Activated CD8-positive, alpha-beta T cell treated with anti-CD3 and anti-CD28 coated beads for 36 hours (primary cell): ENCODE measurements at regions not wholly inside any gene's neighbourhood (a gene's known extent, or its start where the extent isn't known, plus 50 kb on each side); places are given as distances from the start of the nearest gene placed in this dataset.
"Not testable (repeated sequence)": the region's sequence is repeated elsewhere in the genome, so short reads cannot be mapped to it uniquely, and the experiment has no call there.

Source experiments
- ATAC-seq: fragments of 200-7000 bp; cut with Tn5 transposase; one replicate; pipeline ENCODE4 v1.10.0; 2021; ENCODE audit warnings: mild to moderate bottlenecking, moderate library complexity
- CTCF ChIA-PET: fragments of 350-600 bp; sonication (Branson Sonifier 250); formaldehyde crosslinking; loops from one replicate; lab custom pipeline; 2021; ENCODE audit warnings: antibody characterized with exemption; lab: Charles Lee
- POLR2A ChIA-PET: fragments of 350-600 bp; sonication (Branson Sonifier 250); formaldehyde crosslinking; loops from one replicate; lab custom pipeline; 2021; ENCODE audit warnings: antibody characterized with exemption; lab: Charles Lee
- DNase-seq: peaks from one replicate; pipeline ENCODE4 v3.0.0-alpha.2; 2020
- H3K27ac Mint-ChIP-seq: one replicate; pipeline ENCODE4 v1.8.0; 2021; ENCODE audit warnings: mild to moderate bottlenecking, mixed read lengths
- H3K27me3 Mint-ChIP-seq: one replicate; pipeline ENCODE4 v1.8.0; 2021; ENCODE audit warnings: mixed read lengths
- H3K36me3 Mint-ChIP-seq: one replicate; pipeline ENCODE4 v1.8.0; 2021; ENCODE audit warnings: low read depth, mixed read lengths
- H3K4me1 Mint-ChIP-seq: one replicate; pipeline ENCODE4 v1.8.0; 2021; ENCODE audit warnings: low read depth, mixed read lengths
- H3K4me3 Mint-ChIP-seq: one replicate; pipeline ENCODE4 v1.8.0; 2021; ENCODE audit warnings: mild to moderate bottlenecking, moderate library complexity, mixed read lengths
- H3K9me3 Mint-ChIP-seq: one replicate; pipeline ENCODE4 v1.8.0; 2021; ENCODE audit warnings: mixed read lengths
- intact Hi-C: fragments of 100-400 bp; cut with micrococcal nuclease; formaldehyde crosslinking; loops from one replicate; pipeline ENCODE4 v1.10.0; 2022
- TF ChIP-seq, protein P1 (sequence below): fragments of 200-600 bp; IDR thresholded peaks from one replicate; pipeline ENCODE4 v1.8.0; 2022; ENCODE audit warnings: antibody characterized with exemption, mild to moderate bottlenecking

DNA sequence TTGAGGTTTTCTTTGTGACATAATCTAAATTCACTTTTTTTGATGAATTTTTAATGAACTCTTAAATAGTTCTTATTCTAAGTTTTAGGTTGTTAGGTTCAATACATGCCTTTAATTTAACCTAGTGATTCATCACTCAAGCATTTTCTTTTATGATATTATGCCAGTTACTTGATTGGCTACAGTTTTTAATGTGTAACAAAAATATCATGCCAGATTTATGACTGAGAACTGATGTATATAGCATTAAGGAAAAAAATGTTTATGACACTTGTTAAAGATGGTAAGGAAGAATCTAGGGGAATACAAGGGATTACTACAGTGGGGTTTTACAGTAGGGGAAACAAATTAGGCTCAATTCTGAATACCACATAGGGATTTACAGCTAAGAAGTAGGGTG lies 103.1 kb downstream of the VGLL3 start:
- DNase-seq (no peak), ATAC-seq (no peak)
- intact Hi-C loops = no loop called here
- no peaks in the 10 kb centered on the region for H3K36me3 Mint-ChIP-seq
- CTCF ChIA-PET = no interaction called here
- H3K4me1 Mint-ChIP-seq = no peaks in the 10 kb centered on the region
- TF ChIP-seq, protein P1, sequence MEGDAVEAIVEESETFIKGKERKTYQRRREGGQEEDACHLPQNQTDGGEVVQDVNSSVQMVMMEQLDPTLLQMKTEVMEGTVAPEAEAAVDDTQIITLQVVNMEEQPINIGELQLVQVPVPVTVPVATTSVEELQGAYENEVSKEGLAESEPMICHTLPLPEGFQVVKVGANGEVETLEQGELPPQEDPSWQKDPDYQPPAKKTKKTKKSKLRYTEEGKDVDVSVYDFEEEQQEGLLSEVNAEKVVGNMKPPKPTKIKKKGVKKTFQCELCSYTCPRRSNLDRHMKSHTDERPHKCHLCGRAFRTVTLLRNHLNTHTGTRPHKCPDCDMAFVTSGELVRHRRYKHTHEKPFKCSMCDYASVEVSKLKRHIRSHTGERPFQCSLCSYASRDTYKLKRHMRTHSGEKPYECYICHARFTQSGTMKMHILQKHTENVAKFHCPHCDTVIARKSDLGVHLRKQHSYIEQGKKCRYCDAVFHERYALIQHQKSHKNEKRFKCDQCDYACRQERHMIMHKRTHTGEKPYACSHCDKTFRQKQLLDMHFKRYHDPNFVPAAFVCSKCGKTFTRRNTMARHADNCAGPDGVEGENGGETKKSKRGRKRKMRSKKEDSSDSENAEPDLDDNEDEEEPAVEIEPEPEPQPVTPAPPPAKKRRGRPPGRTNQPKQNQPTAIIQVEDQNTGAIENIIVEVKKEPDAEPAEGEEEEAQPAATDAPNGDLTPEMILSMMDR = no peak
- peaks cover 2% of the 10 kb centered on the region for H3K9me3 Mint-ChIP-seq
- POLR2A ChIA-PET = no interaction called here
- H3K27me3 Mint-ChIP-seq = no peaks in the 10 kb centered on the region
- H3K4me3 Mint-ChIP-seq = no peak overlapping the region
- no peak overlapping the region for H3K27ac Mint-ChIP-seq

DNA sequence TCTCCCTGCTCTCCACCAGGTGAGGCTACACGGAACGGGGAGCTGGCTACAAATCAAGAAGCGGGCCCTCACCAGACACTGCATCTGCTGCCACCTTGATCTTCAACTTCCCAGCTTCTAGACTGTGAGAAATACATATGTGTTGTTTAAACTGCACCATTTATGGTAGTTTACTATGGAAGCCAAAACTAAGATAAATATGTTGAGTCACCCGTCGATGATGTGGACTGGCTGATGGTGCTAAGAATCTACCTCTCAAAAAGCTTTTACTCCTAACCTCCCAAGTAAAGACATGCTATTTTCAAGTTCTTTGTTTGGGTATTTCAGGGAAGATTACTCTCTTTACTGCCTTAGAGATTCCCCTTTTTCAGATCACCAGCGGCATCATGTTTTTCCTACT lies 110.9 kb downstream of the VGLL3 start:
- no peak overlapping the region for H3K27ac Mint-ChIP-seq
- H3K4me1 Mint-ChIP-seq = no peaks in the 10 kb centered on the region
- ChIA-PET CTCF (no interaction called here), POLR2A (no interaction called here)
- no peaks in the 10 kb centered on the region for H3K36me3 Mint-ChIP-seq
- ATAC-seq = no peak
- H3K9me3 Mint-ChIP-seq = no peaks in the 10 kb centered on the region
- intact Hi-C loops = no loop called here
- no peak overlapping the region for H3K4me3 Mint-ChIP-seq
- DNase-seq = no peak
- TF ChIP-seq, protein P1 = no peak
- no peaks in the 10 kb centered on the region for H3K27me3 Mint-ChIP-seq

DNA sequence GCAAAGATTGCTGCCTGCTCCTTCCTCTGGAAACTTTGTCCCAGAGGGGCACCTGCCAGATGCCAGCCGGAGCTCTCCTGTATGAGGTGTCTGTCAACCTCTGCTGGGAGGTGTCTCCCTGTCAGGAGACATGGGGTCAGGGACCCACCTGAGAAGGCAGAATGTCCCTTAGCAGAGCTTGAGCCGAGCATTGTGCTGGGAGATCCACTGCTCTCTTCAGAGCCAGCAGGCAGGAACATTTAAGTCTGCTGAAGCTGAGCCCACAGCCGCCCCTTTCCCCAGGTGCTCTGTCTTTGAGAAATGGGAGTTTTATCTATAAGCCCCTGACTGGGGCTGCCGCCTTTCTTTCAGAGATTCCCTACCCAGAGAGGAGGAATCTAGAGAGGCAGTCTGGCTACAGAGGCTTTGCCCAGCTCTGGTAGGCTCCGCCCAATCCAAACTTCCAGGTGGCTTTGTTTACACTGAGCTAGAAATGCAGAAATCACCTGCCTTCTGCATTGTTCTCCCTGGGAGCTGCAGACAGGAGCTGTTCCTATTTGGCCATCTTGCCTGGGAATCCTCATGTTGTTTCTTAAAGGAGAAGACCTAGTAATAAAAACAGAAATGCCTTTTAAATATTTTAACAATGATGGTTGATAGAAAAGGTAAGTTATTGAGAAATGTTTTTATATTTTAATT lies 114.3 kb downstream of the VGLL3 start:
- intact Hi-C loops, H3K27me3 Mint-ChIP-seq, POLR2A ChIA-PET, H3K4me3 Mint-ChIP-seq, DNase-seq, CTCF ChIA-PET, H3K36me3 Mint-ChIP-seq, H3K4me1 Mint-ChIP-seq, H3K9me3 Mint-ChIP-seq, ATAC-seq, H3K27ac Mint-ChIP-seq: not testable (repeated sequence)

DNA sequence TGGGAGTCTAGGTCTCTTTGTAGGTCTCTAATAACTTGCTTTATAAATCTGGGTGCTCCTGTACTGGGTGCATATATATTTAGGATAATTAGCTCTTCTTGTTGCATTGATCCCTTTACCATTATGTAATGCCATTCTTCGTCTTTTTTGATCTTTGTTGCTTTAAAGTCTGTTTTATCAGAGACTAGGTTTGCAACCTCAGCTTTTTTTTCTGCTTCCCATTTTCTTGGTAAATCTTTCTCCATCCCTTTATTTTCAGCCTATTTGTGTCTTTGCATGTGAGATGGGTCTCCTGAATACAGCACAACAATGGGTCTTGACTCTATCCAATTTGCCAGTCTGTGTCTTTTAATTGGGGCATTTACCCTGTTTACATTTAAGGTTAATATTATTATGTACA lies 116.2 kb downstream of the VGLL3 start:
- H3K9me3 Mint-ChIP-seq, H3K4me1 Mint-ChIP-seq, ATAC-seq, POLR2A ChIA-PET, intact Hi-C loops, H3K27ac Mint-ChIP-seq, H3K4me3 Mint-ChIP-seq, DNase-seq, H3K27me3 Mint-ChIP-seq, CTCF ChIA-PET, H3K36me3 Mint-ChIP-seq: not testable (repeated sequence)

DNA sequence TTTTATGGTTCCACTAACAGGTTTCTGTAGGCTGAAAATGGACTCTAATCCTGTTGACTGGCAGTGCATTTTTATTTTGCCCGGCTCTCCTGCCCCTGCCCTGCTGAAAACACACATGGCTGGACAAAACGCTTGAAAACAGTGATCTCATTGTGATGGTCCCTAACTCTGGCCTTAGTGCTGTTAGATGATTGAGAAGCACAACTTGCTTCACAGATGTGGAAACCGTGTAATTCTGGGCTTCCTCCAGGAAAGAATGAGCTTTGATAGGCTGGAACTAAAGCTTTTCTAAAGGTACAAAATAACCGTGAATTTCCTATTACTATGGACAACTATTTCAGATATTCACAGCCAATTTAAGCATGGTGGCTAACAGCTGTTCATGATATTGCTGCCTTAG lies 121.4 kb downstream of the VGLL3 start:
- no peaks in the 10 kb centered on the region for H3K9me3 Mint-ChIP-seq
- H3K27me3 Mint-ChIP-seq = no peaks in the 10 kb centered on the region
- TF ChIP-seq, protein P1 = no peak
- no peak overlapping the region for H3K4me3 Mint-ChIP-seq
- H3K4me1 Mint-ChIP-seq = no peaks in the 10 kb centered on the region
- no peaks in the 10 kb centered on the region for H3K36me3 Mint-ChIP-seq
- ATAC-seq = no peak
- CTCF ChIA-PET = no interaction called here
- no peak for DNase-seq
- no peak overlapping the region for H3K27ac Mint-ChIP-seq
- POLR2A ChIA-PET = no interaction called here
- intact Hi-C loops = no loop called here

DNA sequence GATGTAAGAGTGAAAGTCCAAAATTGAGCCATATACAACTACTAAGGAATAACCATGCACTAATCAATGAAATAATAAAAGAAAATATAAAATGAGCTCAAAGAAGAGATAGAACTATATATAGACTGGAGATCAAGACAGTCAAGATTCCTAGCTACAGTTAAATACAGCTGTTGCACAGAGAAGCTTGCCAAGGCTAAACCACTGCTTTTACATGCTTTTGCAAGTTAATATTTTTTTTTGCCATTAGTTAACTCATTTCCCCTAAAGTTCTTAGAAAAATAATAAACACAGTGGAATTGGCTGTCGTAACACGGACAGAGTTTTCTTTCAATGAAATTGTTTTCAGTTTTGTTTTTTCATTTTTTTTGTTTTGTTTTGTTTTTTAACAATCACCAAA lies 123.0 kb downstream of the VGLL3 start:
- POLR2A ChIA-PET = no interaction called here
- Mint-ChIP-seq H3K27ac (no peak overlapping the region), H3K4me1 (no peaks in the 10 kb centered on the region), H3K36me3 (no peaks in the 10 kb centered on the region), H3K9me3 (no peaks in the 10 kb centered on the region), H3K4me3 (no peak overlapping the region), H3K27me3 (no peaks in the 10 kb centered on the region)
- intact Hi-C loops = no loop called here
- TF ChIP-seq, protein P1 = no peak
- CTCF ChIA-PET = no interaction called here
- no peak for DNase-seq
- no peak for ATAC-seq
